ENCODE measurements at regions not wholly inside any gene's neighbourhood (a gene's known extent, or its start where the extent isn't known, plus 50 kb on each side); places are given as distances from the start of the nearest gene placed in this dataset.

DNA sequence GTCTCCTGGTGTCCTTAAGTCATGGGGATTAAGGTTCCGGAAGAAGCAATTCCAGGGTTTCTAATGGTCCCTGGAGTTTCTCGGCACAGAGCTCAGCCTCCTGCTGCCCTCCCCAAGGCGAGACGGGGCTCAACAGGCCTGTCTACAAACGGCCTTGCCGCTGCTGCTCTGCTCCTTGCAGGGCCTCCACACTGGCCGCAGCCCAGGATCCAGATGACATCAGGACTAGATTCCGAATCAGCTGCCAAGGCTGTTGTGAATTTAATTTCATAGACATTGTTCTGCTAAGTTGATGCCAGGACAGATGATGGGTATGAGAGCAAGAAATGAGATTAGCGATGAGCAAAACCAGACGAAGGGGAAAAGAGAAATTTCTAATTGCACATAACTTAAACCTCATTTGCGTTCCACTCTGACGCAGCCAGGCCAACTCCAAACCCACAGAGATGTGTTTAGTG is 103.6 kb upstream of the BACE2 start:
- no peak for TF ChIP-seq EZH2 (IDR thresholded peaks at IDR 0.05; ENCODE audit: borderline replicate concordance, insufficient read depth, low read depth, low read length, poor library complexity, severe bottlenecking)
- TF ChIP-seq, protein P1, sequence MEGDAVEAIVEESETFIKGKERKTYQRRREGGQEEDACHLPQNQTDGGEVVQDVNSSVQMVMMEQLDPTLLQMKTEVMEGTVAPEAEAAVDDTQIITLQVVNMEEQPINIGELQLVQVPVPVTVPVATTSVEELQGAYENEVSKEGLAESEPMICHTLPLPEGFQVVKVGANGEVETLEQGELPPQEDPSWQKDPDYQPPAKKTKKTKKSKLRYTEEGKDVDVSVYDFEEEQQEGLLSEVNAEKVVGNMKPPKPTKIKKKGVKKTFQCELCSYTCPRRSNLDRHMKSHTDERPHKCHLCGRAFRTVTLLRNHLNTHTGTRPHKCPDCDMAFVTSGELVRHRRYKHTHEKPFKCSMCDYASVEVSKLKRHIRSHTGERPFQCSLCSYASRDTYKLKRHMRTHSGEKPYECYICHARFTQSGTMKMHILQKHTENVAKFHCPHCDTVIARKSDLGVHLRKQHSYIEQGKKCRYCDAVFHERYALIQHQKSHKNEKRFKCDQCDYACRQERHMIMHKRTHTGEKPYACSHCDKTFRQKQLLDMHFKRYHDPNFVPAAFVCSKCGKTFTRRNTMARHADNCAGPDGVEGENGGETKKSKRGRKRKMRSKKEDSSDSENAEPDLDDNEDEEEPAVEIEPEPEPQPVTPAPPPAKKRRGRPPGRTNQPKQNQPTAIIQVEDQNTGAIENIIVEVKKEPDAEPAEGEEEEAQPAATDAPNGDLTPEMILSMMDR (IDR thresholded peaks at IDR 0.05), result no peak
- H3K27ac ChIP-seq (ENCODE audit: low read length in 2 of 2), result no peak overlapping the region
- H3K4me3 ChIP-seq (ENCODE audit: control extremely low read depth in 1 of 5, extremely low read depth in 1 of 5, insufficient read depth in 1 of 5, low read depth in 2 of 5, low read length in 4 of 5), result no peak overlapping the region
- WGBS (ENCODE audit: insufficient coverage), result 93% methylated on average over 8 of the region's 12 CpGs
- Mint-ChIP-seq H3K4me3 (no peak overlapping the region), H3K4me1 (peaks cover 10% of the 10 kb centered on the region), H3K9me3 (ENCODE audit: insufficient read depth) (no peaks in the 10 kb centered on the region), H3K27ac (no peak overlapping the region), H3K27me3 (peaks cover 38% of the 10 kb centered on the region)
- intact Hi-C loops (cut with micrococcal nuclease), result no loop called here
- no peak overlapping the region for H3K4me2 ChIP-seq (replicated peaks; ENCODE audit: low read depth, low read length, poor library complexity, severe bottlenecking)
- peaks cover 8% of the 10 kb centered on the region in 2 donors for H3K4me1 ChIP-seq (ENCODE audit: control insufficient read depth in 2 of 2, insufficient read depth in 2 of 2, low read length in 2 of 2)
- peaks cover 0 to 8% (median 0%) of the 10 kb centered on the region in 3 donors for H3K9me3 ChIP-seq (ENCODE audit: control extremely low read depth in 1 of 3, control insufficient read depth in 2 of 3, insufficient read depth in 1 of 3, low read length in 2 of 3)
- ChIA-PET CTCF (interaction anchor here (1.3 kb wide), 1 partner anchor 9 kb away, joined by 3 read pairs; no protein-coding TSS in a partner anchor), POLR2A (no interaction called here)
- peaks cover 0 to 16% (median 8%) of the 10 kb centered on the region in 4 experiments for H3K27me3 ChIP-seq (replicated peaks in 1 of 4; ENCODE audit: control extremely low read depth in 1 of 4, control insufficient read depth in 3 of 4, insufficient read depth in 4 of 4, low read length in 3 of 4)
- H3K79me2 ChIP-seq (ENCODE audit: control insufficient read depth, insufficient read depth, low read length), result no peaks in the 10 kb centered on the region
- no peaks in the 10 kb centered on the region for H3K36me3 ChIP-seq (replicated peaks in 1 of 2; ENCODE audit: control extremely low read depth in 1 of 2, control insufficient read depth in 1 of 2, extremely low read depth in 1 of 2, insufficient read depth in 2 of 2, low read length in 1 of 2)
- ATAC-seq (ENCODE audit: low read depth) (no peak), DNase-seq (no peak)
- H3K9ac ChIP-seq (ENCODE audit: low read length), result no peak overlapping the region
- H2AFZ ChIP-seq (ENCODE audit: insufficient read depth, low read depth, low read length, poor library complexity, severe bottlenecking), result no peak overlapping the region
- no peaks in the 10 kb centered on the region for H4K20me1 ChIP-seq (ENCODE audit: control insufficient read depth, insufficient read depth, low read length, poor library complexity, severe bottlenecking)

DNA sequence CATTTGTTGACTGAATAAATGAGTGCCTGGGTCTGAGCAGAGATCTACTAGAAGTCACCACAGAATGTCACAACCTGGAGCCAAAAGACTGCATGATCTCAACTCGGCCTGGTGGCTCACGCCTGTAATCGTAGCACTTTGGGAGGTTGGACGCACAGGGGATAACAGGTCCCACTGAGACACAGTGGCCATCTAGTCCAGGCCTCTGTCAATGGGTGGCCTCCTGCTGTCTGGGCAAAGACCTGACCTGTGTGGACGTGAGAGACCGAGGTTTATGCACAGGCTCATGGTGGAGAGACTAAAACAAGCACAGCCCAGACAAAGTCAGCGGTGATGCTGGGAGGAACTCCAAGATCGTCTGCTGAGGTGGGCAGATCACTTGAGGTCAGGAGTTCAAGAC is 103.0 kb upstream of the BACE2 start:
- Histone ChIP-seq H3K79me2 (ENCODE audit: control insufficient read depth, insufficient read depth, low read length) (no peaks in the 10 kb centered on the region), H4K20me1 (ENCODE audit: control insufficient read depth, insufficient read depth, low read length, poor library complexity, severe bottlenecking) (no peaks in the 10 kb centered on the region), H3K4me2 (replicated peaks; ENCODE audit: low read depth, low read length, poor library complexity, severe bottlenecking) (no peak overlapping the region), H3K4me1 (ENCODE audit: control insufficient read depth in 2 of 2, insufficient read depth in 2 of 2, low read length in 2 of 2) (peaks cover 8% of the 10 kb centered on the region in 2 donors), H2AFZ (ENCODE audit: insufficient read depth, low read depth, low read length, poor library complexity, severe bottlenecking) (no peak overlapping the region), H3K27me3 (replicated peaks in 1 of 4; ENCODE audit: control extremely low read depth in 1 of 4, control insufficient read depth in 3 of 4, insufficient read depth in 4 of 4, low read length in 3 of 4) (peaks cover 0 to 20% (median 9%) of the 10 kb centered on the region in 4 experiments), H3K36me3 (replicated peaks in 1 of 2; ENCODE audit: control extremely low read depth in 1 of 2, control insufficient read depth in 1 of 2, extremely low read depth in 1 of 2, insufficient read depth in 2 of 2, low read length in 1 of 2) (no peaks in the 10 kb centered on the region), H3K27ac (ENCODE audit: low read length in 2 of 2) (no peak overlapping the region), H3K9ac (ENCODE audit: low read length) (no peak overlapping the region), H3K9me3 (ENCODE audit: control extremely low read depth in 1 of 3, control insufficient read depth in 2 of 3, insufficient read depth in 1 of 3, low read length in 2 of 3) (peaks cover 0 to 8% (median 0%) of the 10 kb centered on the region in 3 donors), H3K4me3 (ENCODE audit: control extremely low read depth in 1 of 5, extremely low read depth in 1 of 5, insufficient read depth in 1 of 5, low read depth in 2 of 5, low read length in 4 of 5) (no peak overlapping the region)
- ATAC-seq (ENCODE audit: low read depth), result no peak
- TF ChIP-seq, protein P1 (IDR thresholded peaks at IDR 0.05), result no peak
- TF ChIP-seq EZH2 (IDR thresholded peaks at IDR 0.05; ENCODE audit: borderline replicate concordance, insufficient read depth, low read depth, low read length, poor library complexity, severe bottlenecking), result no peak
- Mint-ChIP-seq H3K4me1 (peaks cover 10% of the 10 kb centered on the region), H3K9me3 (ENCODE audit: insufficient read depth) (no peaks in the 10 kb centered on the region), H3K27ac (no peak overlapping the region), H3K27me3 (peaks cover 36% of the 10 kb centered on the region), H3K4me3 (no peak overlapping the region)
- intact Hi-C loops (cut with micrococcal nuclease), result loop anchor here (5.0 kb wide), 1 partner anchor 598 kb away; no protein-coding TSS in a partner anchor
- no peak for DNase-seq
- CTCF ChIA-PET, result interaction anchor here (1.3 kb wide), 1 partner anchor 8 kb away, joined by 3 read pairs; no protein-coding TSS in a partner anchor
- 96% methylated on average over 8 of the region's 8 CpGs for WGBS (ENCODE audit: insufficient coverage)
- POLR2A ChIA-PET, result no interaction called here
